ENCODE measurements at regions not wholly inside any gene's neighbourhood (a gene's known extent, or its start where the extent isn't known, plus 50 kb on each side); places are given as distances from the start of the nearest gene placed in this dataset.

DNA sequence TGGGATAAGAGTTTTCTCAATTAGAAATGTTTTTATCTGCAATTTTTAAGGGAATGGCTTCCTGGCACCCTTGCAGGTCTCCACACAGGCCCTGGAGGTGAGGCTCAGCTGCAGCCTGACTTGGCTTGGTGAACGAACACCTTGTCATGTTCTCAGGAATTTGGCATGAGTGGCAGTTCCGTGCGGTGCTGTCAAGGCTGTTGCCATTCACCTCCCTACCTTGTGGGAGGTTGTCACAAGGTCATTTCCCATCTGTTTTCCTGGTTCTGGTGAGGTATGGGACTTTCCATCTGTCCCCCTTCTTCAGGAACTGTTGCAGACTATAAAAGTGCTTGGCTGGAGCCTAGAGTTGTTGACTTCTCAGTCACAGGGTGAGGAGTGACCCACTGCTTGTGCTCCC lies 82.9 kb downstream of the ELOVL4 start:
- TF ChIP-seq TCF12 (IDR thresholded peaks at IDR 0.05; ENCODE audit: low read depth) (no peak), YY1 (IDR thresholded peaks at IDR 0.05; ENCODE audit: low read depth) (no peak), CEBPB (IDR thresholded peaks at IDR 0.05) (no peak), TAF1 (IDR thresholded peaks at IDR 0.05; ENCODE audit: low read depth) (no peak), EGR1 (IDR thresholded peaks at IDR 0.05) (no peak), EP300 (IDR thresholded peaks at IDR 0.05; ENCODE audit: borderline replicate concordance) (no peak), TEAD4 (IDR thresholded peaks at IDR 0.05) (no peak), RAD21 (IDR thresholded peaks at IDR 0.05; ENCODE audit: low read depth) (no peak), ZBTB7A (IDR thresholded peaks at IDR 0.05; ENCODE audit: low read depth) (no peak), NFIC (IDR thresholded peaks at IDR 0.05) (no peak), FOXM1 (IDR thresholded peaks at IDR 0.05; ENCODE audit: borderline replicate concordance, low read depth) (no peak)
- TF ChIP-seq, protein P1, sequence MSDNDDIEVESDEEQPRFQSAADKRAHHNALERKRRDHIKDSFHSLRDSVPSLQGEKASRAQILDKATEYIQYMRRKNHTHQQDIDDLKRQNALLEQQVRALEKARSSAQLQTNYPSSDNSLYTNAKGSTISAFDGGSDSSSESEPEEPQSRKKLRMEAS (IDR thresholded peaks at IDR 0.05), result no peak
- TF ChIP-seq, protein P2, sequence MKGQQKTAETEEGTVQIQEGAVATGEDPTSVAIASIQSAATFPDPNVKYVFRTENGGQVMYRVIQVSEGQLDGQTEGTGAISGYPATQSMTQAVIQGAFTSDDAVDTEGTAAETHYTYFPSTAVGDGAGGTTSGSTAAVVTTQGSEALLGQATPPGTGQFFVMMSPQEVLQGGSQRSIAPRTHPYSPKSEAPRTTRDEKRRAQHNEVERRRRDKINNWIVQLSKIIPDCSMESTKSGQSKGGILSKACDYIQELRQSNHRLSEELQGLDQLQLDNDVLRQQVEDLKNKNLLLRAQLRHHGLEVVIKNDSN (IDR thresholded peaks at IDR 0.05), result no peak
- TF ChIP-seq, protein P3, sequence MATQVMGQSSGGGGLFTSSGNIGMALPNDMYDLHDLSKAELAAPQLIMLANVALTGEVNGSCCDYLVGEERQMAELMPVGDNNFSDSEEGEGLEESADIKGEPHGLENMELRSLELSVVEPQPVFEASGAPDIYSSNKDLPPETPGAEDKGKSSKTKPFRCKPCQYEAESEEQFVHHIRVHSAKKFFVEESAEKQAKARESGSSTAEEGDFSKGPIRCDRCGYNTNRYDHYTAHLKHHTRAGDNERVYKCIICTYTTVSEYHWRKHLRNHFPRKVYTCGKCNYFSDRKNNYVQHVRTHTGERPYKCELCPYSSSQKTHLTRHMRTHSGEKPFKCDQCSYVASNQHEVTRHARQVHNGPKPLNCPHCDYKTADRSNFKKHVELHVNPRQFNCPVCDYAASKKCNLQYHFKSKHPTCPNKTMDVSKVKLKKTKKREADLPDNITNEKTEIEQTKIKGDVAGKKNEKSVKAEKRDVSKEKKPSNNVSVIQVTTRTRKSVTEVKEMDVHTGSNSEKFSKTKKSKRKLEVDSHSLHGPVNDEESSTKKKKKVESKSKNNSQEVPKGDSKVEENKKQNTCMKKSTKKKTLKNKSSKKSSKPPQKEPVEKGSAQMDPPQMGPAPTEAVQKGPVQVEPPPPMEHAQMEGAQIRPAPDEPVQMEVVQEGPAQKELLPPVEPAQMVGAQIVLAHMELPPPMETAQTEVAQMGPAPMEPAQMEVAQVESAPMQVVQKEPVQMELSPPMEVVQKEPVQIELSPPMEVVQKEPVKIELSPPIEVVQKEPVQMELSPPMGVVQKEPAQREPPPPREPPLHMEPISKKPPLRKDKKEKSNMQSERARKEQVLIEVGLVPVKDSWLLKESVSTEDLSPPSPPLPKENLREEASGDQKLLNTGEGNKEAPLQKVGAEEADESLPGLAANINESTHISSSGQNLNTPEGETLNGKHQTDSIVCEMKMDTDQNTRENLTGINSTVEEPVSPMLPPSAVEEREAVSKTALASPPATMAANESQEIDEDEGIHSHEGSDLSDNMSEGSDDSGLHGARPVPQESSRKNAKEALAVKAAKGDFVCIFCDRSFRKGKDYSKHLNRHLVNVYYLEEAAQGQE (IDR thresholded peaks at IDR 0.05; ENCODE audit: low read depth), result no peak

DNA sequence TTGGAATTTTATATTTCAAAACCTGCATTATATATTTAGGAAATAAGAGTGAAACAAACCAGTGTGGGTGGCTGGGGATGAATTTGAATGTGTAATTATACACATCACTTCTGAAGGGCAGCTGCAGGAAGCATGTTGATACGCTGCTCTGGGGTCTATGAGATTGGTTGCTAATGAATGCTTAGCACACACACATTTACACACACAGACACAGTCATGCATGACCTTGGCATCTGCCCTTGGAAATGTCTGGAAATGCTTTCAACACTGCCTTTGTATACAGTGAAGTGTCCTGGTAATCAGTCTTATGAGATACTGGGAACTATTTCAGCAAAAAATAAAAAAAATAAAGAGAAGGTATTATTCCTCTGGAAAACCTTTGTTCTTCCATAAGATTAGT lies 83.4 kb downstream of the ELOVL4 start:
- TF ChIP-seq NFIC (IDR thresholded peaks at IDR 0.05), result no peak
- no peak for TF ChIP-seq RAD21 (IDR thresholded peaks at IDR 0.05; ENCODE audit: low read depth)
- no peak for TF ChIP-seq EGR1 (IDR thresholded peaks at IDR 0.05)
- no peak for TF ChIP-seq TEAD4 (IDR thresholded peaks at IDR 0.05)
- TF ChIP-seq, protein P3 (IDR thresholded peaks at IDR 0.05; ENCODE audit: low read depth), result no peak
- TF ChIP-seq, protein P2 (IDR thresholded peaks at IDR 0.05), result no peak
- TF ChIP-seq CEBPB (IDR thresholded peaks at IDR 0.05), result no peak
- TF ChIP-seq FOXM1 (IDR thresholded peaks at IDR 0.05; ENCODE audit: borderline replicate concordance, low read depth), result no peak
- TF ChIP-seq TCF12 (IDR thresholded peaks at IDR 0.05; ENCODE audit: low read depth), result no peak
- TF ChIP-seq, protein P1 (IDR thresholded peaks at IDR 0.05), result no peak
- no peak for TF ChIP-seq ZBTB7A (IDR thresholded peaks at IDR 0.05; ENCODE audit: low read depth)
- TF ChIP-seq YY1 (IDR thresholded peaks at IDR 0.05; ENCODE audit: low read depth), result no peak
- TF ChIP-seq TAF1 (IDR thresholded peaks at IDR 0.05; ENCODE audit: low read depth), result no peak
- no peak for TF ChIP-seq CREB1 (IDR thresholded peaks at IDR 0.05; ENCODE audit: low read depth)
- no peak for TF ChIP-seq EP300 (IDR thresholded peaks at IDR 0.05; ENCODE audit: borderline replicate concordance)

DNA sequence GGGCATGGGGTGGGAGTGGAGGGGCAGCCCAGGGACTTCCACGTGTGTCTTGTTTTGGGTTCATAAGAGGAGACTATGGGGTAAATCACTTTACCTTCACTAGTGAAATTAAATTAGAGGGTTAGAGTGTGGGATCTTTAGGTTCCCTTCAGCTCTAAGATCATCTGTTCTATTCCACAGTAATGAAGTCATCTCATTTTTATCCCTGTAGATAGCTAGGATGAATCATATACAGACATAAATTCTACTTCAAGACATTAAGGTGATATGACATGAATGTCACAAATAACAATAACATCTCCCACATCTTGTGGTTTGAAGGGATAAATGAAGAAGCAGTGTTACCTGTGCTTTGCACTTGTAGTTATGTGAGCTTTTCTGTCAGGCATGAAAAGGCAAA lies 83.8 kb downstream of the ELOVL4 start:
- TF ChIP-seq TCF12 (IDR thresholded peaks at IDR 0.05; ENCODE audit: low read depth) (no peak), ZBTB7A (IDR thresholded peaks at IDR 0.05; ENCODE audit: low read depth) (no peak)

DNA sequence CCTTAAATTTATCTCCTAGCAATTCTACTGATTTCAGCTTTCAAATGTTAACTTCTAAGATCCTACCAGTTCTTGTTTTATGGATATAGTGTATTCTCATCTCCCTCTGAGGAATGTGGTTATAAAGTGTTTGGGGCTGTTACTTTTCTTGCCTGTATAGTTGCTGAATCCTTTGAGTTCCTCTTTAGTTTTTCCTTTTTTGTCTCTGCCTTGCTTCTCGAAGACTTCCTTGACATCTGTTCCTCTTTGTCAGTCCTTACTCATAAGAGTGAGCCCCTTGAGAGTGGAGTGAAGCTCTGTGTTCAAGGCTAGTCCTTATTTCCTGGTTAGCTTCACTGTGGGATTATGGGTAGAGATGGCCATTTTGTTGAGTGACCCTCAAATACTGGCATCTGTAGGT lies 84.6 kb downstream of the ELOVL4 start:
- TF ChIP-seq EGR1 (IDR thresholded peaks at IDR 0.05), result no peak
- no peak for TF ChIP-seq YY1 (IDR thresholded peaks at IDR 0.05; ENCODE audit: low read depth)
- TF ChIP-seq, protein P3 (IDR thresholded peaks at IDR 0.05; ENCODE audit: low read depth), result no peak
- TF ChIP-seq EP300 (IDR thresholded peaks at IDR 0.05; ENCODE audit: borderline replicate concordance), result no peak
- TF ChIP-seq TCF12 (IDR thresholded peaks at IDR 0.05; ENCODE audit: low read depth), result no peak
- TF ChIP-seq, protein P1 (IDR thresholded peaks at IDR 0.05), result no peak
- TF ChIP-seq CEBPB (IDR thresholded peaks at IDR 0.05), result no peak
- no peak for TF ChIP-seq FOXM1 (IDR thresholded peaks at IDR 0.05; ENCODE audit: borderline replicate concordance, low read depth)
- TF ChIP-seq, protein P2 (IDR thresholded peaks at IDR 0.05), result no peak
- no peak for TF ChIP-seq ZBTB7A (IDR thresholded peaks at IDR 0.05; ENCODE audit: low read depth)
- no peak for TF ChIP-seq NFIC (IDR thresholded peaks at IDR 0.05)
- TF ChIP-seq TEAD4 (IDR thresholded peaks at IDR 0.05), result no peak
- TF ChIP-seq RAD21 (IDR thresholded peaks at IDR 0.05; ENCODE audit: low read depth), result no peak
- no peak for TF ChIP-seq CREB1 (IDR thresholded peaks at IDR 0.05; ENCODE audit: low read depth)
- no peak for TF ChIP-seq TAF1 (IDR thresholded peaks at IDR 0.05; ENCODE audit: low read depth)

All from Ishikawa (cell line).